Stimulated activated CD4-positive, alpha-beta T cell treated with anti-CD3 and anti-CD28 coated beads, TNF-alpha, amount 100 ng/mL, for 1 hour (primary cell): ENCODE measurements at regions not wholly inside any gene's neighbourhood (a gene's known extent, or its start where the extent isn't known, plus 50 kb on each side); places are given as distances from the start of the nearest gene placed in this dataset.

Experiments used
- DNase-seq, 3 donors: peaks; one replicate each; pipeline ENCODE4 v3.0.0-alpha.2; 2020; ENCODE audit warnings: low read depth in 3 of 3, low spot score in 1 of 3

DNA sequence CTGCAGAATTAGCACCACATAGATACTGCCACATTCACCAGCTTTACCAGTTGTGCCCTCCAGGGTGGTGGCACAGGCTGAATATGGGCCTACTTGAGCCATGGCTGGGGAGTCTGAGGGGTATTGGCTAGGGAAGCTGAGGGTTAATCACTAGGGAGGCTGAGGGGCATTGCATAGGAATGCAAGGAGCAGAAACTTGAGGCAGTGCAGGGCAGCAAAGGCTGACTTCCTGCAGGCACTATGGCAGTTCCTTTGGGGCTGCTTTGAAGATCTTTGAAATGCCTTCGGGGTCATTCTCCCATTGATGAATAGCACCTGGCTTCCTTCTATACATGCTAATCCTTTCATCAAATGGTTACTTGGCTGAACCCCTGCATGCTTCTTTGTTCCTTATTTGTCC lies 171.5 kb downstream of the RCN1 start:
- no peak for DNase-seq

DNA sequence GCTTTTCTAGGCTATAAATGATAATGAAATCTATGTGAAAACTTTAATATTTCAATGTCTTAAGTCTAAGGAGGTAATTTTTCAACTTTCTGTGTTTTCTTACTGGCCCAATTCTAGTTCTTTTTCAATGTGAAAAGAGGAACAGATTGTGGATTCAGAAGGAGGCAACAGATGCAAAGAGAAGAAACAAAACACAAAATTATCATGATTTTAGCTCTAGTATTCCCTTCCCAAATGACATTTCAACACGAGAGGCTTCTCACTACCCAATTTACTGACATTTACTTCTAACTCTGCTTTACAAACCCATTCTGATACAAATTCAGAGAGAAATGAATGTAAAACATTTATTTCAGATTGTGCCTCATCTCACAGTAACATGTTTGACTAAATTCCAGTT lies 169.4 kb downstream of the WT1 start:
- no peak for DNase-seq

DNA sequence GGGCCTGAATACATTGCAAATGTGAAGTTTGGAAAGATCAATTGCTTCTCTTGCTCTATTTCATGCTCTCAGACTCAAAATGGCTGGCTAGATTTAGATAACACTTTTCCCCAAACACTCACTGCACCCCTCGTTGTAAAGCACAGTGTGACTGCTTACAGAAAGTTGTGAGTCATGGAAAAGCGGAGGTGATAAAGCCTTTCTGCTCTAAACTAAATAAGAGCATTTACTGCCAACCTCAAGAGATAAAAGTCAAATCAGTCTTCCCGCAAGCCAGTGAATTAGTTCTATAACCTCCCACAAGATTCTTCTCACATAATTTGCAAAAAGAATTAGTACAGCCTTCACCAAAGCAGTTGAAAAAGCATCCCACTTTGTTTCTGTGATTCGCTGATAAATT lies 168.7 kb downstream of the WT1 start:
- DNase-seq = no peak

DNA sequence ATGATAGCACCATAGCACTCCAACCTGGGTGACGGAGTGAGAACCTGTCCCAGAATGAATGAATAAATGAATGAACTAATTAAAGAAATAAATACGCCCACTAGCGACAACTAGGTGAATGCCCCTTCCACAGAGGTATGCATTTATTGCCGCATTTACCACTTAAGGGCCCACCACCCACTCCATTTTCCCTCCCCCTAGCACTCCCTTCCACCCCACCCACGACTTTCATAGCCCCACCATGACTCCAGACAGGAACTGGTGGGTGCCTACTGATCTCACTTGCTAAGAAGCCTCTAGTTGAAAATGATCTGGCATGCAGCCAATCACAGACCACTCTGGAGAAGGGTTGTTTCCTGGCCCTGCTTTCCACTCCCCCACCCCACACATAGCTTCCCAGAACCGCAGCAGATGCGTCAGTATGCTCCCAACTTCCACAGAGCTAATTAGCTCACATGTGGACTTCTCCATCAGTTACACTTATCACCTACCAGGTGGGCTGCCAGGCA lies 167.6 kb downstream of the WT1 start:
- DNase-seq = no peak

DNA sequence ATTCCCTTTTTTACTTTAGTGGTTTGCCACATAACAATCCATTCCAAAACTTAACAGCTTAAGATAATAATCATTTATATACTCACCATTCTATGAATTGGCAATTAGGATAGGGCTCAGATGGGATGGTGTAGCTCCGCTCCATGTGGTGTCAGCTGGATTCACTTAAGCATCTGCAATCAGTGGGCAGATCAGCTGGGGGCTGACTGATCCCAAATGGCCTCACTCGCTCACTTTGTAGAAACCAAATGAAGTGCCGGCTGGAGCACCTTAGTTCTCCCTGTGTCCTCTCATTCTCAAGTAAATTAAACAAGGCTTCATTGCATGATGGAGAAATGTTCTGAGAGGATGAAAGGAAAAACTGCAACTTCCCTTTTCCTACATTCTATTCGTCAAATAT lies 161.4 kb downstream of the WT1 start:
- no peak for DNase-seq

DNA sequence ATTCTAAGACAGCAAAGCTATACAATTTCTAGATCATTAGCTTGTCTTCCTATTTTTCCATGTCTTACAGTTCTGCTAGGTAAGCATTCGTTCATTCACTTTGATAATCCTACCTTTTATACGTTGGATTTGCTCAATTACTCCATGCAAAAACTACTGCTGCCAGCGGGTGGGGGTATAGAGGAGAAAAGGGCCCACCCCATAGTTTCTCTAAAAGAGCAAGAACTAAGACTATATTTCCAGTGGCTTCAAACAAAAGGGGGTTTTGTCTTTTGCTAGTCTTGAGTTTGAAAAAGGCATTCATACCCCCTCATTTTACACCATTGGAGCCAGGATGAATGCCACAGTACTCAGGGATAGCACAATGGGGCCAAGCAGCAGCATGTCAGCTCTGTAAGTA lies 155.7 kb downstream of the WT1 start:
- no peak for DNase-seq

DNA sequence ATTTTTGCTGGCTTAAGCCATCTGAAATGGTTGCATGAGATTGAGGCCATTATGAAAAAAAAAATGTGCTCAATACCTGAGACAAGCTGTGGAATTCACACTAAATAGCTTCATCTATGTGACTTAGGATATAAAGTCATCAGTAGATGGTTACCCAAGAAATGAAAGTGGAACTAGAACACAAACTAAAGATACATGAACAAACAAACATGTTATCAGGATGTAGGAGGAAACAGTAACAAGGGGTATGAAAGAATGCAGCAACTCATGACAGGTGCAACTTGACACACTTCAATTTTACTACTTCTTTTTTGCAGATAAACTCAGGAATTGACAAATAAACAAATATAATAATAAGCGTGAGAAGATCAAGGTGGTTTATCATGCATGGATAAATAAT lies 155.0 kb downstream of the WT1 start:
- no peak for DNase-seq

DNA sequence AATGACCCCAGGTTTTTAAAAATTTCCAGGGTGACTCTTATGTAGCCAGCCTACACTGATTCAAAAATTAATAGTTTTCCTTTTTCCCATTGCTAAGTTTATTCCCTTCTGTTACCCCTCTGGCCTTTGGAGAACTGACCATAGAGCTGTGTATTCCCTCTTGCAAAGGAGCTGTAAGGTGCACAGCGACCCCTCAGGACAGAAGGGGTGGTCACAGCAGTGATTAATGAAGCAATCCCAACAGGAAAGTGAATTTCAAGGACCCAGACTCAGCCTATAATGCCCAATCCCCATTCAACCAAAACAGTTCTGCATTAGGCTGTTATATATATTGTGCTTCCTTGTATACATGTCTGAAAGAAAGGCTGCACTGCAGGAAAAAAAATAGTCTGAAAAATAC lies 147.1 kb downstream of the WT1 start:
- DNase-seq = no peak

DNA sequence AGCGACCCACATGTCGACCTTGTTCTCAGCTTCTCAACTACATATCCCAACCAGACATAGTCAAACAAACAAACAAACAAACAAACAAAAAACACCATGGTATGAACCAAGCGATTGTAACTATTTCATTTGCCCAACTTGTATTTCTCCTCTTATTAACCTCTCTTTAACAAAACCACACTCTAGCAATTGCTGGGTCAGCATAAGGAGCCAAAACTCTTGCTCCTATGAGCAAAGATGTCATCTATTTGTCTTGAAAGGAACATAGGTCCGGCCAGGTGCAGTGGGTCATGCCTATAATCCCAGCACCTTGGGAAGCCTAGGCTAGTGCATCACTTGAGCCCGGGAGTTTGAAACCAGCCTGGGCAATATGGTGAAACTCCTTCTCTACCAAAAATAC lies 145.6 kb downstream of the WT1 start:
- no peak for DNase-seq

DNA sequence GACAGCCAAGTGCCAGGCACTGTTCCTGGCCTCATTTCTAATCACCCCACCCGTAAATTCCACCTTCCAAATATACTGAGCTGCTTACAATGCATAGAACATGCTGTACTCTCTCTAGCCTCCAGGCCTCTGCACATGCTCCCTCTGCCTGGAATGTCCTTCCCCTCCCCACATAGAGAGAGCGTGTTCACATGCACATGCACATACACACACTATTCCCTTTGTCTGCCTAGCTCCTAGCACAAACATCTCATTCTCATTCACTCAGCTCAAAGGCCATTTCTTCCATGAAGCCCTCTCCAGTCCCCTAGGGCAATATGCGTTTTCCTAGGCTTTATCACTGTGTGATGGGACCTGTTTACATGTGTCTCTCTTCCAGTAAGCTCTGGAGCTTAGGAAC lies 144.6 kb downstream of the WT1 start:
- no peak for DNase-seq

DNA sequence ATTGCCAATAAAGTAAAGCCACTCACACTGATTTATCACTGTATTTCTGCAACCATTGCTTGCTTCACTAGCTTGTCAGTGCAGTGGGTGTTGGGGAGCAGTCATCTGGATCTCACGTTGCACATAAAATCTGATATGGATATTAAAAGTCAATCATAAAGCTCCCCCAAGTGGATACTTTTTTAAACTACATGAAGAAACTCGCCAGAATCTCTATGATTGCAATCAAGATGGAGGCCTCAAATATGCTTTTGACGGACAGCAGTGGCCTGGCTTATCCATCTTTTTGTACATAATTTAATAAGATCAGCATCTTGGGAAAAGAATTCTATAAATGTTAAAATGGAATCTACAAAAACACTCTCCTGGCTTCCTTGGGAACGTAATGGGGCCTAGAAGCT lies 137.7 kb downstream of the WT1 start:
- DNase-seq = no peak

DNA sequence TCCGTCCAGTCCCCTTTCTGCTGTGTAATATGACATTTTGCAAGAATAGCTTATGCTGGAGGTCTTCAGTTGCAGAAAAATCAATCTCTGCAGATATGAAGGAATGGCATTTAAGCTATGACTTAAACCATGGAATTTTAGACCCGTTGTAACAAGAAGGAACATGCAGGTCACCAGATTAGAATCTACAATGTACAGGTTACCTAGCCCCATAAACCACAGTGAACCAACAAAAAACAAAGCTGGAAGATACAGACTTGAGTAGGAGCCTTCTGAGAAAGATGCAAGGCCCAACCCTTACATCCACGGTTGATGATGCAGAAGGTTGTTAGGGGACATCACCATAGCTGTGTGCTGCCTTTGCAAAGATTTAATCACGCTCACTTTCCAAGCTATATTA lies 132.5 kb downstream of the WT1 start:
- no peak for DNase-seq

DNA sequence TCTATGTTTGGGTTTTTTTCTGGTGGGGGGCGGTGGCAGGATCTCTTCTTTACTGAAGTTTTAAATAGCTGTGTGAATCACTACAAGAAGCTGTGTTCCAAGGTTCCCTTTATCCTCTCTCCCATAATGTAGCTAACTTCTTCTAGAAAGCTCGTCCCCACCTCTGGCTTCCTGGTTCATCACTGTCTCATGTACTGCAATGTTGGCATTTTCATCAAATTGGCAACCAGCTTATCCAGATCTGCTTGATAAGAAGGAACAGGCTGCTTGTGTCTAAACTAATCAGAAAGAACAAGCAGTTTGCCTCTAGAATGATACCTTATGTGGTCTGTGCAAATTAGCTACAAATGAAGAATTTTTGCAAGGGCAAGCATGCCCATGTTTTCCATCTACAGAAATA lies 130.8 kb downstream of the WT1 start:
- no peak for DNase-seq

DNA sequence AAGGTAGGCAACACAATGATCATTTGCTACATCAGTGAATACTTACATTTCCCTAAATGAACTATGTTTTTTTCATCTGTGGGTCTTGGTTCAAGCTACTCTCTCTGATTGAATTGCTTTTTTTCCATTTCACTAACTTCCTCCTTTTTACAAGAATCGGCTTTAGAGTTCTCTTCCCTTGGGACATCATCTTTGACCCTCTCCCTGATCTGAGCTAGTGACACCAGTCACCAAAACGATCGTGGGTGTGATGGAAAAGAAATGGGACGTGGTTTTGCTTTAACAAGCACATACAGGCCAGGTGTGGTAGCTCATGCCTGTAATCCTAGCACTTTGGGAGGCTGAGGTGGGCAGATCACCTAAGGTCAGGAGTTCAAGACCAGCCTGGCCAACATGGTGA lies 129.9 kb downstream of the WT1 start:
- DNase-seq = no peak

DNA sequence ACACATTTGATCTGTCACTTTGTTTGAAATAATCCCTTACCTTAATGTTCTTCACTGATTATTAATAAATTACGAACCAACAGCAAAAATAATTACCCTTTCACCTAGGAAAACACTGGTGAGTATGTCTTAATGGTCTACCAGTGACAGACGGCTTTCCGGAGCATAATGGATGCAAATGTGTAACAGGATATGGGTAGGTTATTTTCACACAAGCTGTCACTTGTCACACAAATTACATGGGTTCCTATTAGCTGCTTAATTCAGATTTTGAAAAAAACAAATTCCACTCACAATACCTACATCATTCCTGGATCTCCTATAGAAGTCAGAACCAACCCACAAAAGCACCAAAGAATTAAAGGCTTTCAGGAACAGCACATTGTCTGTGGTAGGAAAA lies 127.9 kb downstream of the WT1 start:
- DNase-seq = no peak

DNA sequence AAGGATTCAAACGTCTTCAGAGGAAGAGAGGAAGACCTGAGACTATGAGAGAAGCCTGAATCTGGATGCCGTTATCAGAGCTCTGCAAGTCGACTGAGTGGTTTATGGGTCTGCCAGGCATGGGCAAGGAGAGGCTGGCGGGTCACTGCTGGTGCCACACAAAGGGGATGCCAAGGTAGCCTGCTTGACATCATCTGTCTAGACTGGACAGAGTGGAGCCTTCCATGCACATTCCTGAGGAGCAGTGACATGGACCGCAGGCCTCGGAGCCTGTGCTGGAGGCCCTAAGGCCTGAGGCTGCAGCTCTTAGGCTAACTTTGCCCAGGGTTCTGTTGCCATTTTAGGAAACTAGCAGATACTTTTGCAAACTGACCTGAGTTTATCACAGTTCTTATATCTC lies 127.4 kb downstream of the WT1 start:
- DNase-seq = no peak

DNA sequence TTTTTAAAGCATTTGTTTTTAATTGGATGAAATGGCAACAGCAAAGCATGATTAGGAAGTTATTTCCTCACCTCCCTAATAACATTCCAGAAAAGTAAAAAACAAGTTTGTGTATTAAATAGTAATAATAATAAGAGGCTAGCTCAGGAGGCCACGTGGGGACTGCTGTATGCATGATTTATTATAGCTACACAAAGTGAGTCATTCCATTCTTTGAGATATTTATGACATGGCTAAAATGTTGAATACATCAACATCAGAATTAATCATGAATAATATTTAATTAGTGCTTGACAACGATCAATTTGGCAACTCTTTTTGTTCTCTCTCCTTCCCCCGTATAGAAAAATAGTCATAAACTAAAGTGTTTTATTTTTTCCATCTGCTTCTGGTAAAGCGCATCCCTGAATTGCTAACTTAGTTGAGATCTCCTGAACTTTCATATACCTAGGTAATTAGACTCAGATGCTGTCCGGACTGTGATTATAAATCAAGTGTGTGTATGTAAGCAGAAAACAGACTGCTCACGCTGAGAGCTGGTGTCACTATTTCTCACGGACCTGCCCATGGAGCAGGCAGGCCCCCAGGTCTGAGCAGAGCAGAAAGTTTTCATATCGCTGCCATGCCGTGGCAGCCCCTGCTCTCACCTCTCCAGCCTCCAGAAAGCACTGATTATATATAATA lies 125.7 kb downstream of the WT1 start:
- DNase-seq = no peak

DNA sequence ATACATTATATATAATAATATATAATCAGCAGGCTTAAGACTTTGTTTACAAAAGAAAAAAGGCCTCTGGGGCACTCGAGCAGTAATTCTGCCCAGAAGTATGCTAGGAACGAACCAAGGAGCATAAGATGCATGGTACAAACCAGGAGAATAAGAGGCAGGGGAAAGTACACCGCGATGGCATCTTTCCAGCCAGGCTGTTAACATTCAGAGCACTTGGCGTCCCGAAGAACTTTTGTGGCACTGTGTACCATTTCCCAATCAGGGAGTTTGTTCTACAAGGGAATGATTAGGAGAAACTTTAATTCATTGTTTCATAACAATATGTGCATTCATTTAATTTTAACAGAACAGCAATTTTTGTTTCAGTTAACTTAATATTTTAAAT lies 125.1 kb downstream of the WT1 start:
- DNase-seq = no peak

DNA sequence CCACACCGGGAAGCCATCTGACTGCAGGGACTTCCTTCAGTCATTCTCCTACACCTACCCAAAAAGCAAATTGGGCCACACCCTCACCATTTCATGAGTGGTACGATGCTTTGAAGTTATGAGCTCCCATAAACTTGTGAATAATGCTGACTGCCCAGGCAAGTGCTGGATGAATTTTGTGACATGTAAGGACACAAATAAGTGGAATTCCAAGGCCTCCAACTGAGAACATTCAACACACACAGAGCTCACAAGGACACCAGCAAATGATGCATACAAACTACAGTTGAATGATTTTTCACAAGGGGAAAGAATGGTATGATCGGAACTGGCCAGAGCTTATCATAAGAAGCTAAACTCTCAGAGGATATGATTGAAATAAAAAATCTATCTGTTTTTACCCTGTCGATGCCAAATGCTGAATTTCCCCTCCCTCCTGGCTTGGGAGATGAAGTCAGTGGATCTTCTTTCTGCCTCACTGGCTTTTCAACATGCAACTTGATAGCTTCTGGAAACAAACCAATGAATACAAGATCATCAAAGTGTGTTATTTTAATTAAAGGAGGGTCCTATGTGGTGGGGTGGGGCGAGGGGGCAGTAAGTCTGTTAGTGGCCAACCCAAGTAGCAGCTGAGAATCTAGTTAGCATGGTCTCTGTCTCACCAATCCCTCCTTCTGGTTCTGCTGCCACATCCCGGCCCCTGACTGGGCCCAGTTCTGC lies 123.8 kb downstream of the WT1 start:
- no peak for DNase-seq

DNA sequence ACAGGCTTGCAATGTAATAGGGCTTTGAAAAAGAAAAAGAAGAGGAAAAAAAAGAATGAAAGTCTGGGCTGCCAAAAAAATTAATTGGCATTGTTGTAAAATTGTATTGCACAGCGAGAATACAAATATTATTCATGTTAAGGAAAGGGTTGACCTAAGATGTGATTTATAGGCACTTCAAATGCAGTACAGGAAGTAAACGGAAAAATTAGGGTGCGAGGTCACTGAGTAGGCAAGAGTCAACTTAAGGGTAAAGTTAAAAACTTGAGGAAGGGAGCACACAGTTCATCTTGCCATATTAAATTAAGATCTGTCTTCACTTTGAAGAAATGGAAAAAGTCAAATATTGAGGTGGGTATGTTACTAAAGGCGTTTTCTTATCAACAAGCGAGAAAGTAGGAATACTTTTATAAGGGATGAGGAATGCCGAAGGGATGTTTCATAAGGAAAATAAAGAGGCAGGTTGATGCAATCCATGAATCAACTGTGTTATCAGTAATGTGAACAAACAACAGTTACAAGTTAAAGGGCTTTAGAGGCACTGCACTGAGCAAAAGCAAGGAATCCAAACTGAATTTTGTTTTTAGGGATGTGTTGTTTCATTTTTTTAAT lies 123.0 kb downstream of the WT1 start:
- no peak for DNase-seq

DNA sequence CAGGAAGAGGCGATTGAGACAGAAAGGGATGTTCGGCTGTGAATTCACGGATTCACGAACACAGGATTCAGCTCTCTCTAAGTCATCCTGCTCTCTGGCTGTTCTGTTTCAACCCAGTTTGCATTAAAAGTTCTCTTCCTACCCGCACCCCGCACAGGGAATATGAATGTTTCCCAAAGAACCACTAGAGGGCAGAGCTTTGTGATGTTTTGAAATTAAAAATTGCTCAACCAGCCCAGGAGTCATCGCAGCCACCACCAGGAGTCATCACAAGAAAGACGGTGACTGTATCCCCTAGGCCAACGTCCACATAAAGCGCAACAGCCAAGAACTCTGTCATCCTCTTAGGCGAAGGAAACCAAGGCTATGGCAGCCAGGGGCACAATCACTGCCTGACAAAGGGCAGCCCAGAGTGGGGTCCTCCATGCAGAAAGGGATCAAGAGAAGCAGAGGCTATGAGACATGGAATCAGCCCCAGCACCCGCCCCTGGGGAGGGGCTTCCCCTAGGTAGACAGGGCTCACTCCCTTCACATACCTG lies 122.4 kb downstream of the WT1 start:
- DNase-seq = no peak

DNA sequence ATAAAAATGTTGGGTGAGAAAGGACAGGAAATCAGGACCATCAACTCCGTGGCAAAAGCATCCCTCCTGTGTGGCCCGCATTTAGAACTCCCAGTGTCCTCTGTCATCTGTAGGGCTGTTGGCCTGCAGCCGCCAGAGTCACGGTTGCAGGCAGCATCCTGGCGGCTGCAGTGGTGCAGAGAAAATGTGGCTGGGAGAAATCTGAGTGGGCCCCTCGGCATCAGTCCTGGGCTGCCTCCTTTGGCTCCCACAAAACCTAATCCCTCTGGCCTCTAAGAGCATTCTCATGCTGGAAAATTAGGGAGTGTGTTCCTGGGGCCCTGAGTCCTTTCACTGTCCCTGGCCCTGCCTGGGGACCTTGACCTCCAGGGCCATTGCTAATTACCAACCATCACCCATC lies 121.9 kb downstream of the WT1 start:
- no peak for DNase-seq
